ENCODE measurements at regions not wholly inside any gene's neighbourhood (a gene's known extent, or its start where the extent isn't known, plus 50 kb on each side); places are given as distances from the start of the nearest gene placed in this dataset.

- H3K27me3 ChIP-seq (ENCODE audit: insufficient read depth) = no peaks in the 10 kb centered on the region
- H3K27ac ChIP-seq (ENCODE audit: low read depth) = no peak overlapping the region
- H3K4me1 ChIP-seq (ENCODE audit: insufficient read depth) = no peaks in the 10 kb centered on the region
- no peaks in the 10 kb centered on the region for H3K27me3 Mint-ChIP-seq (ENCODE audit: insufficient read depth, low read depth, poor library complexity)
- H2AFZ ChIP-seq = no peak overlapping the region
- H4K20me1 ChIP-seq (replicated peaks; ENCODE audit: insufficient read depth) = no peaks in the 10 kb centered on the region
- no peak overlapping the region for H3K27ac Mint-ChIP-seq
- peaks cover 6% of the 10 kb centered on the region; the same call in 2 of the 3 replicates for H3K4me1 Mint-ChIP-seq
- H3K9me3 Mint-ChIP-seq = no peaks in the 10 kb centered on the region; the same call in 2 of the 3 replicates
- H3K4me3 Mint-ChIP-seq = no peak overlapping the region
- DNase-seq (ENCODE audit: low spot score) (peak; percentile 18), ATAC-seq (no peak)
- H3F3A ChIP-seq (replicated peaks; ENCODE audit: low read depth) = no peaks in the 10 kb centered on the region
- no peaks in the 10 kb centered on the region for H3K36me3 ChIP-seq (ENCODE audit: insufficient read depth)
- peaks cover 6% of the 10 kb centered on the region; the same call in 1 of the 2 replicates for H3K9me2 ChIP-seq (ENCODE audit: insufficient read depth)
- H3K4me2 ChIP-seq = no peak overlapping the region
- H3K4me3 ChIP-seq = no peak overlapping the region
- H3K36me3 Mint-ChIP-seq (ENCODE audit: low read depth) = no peaks in the 10 kb centered on the region
- TF ChIP-seq CTCF (conservative IDR thresholded peaks at IDR 0.05; ENCODE audit: low read depth in 2 of 2) (peak in 1 of 2 experiments; percentile 32; a peak in 1 of 4 replicates), STAT1 (IDR thresholded peaks at IDR 0.05; ENCODE audit: unreplicated experiment) (no peak), ZNF114 (CRISPR knock-in tag; IDR thresholded peaks at IDR 0.05) (no peak)
- no peaks in the 10 kb centered on the region for H3K79me2 ChIP-seq (replicated peaks; ENCODE audit: insufficient read depth)
These were observed 260.7 kb upstream of the ECI2 start for GRCh38 chr6:4396044-4396443.

GRCh38 chr6:4395386-4395785 is 260.0 kb upstream of the ECI2 start:
- Mint-ChIP-seq H3K9me3 (no peaks in the 10 kb centered on the region), H3K4me1 (peaks cover 6% of the 10 kb centered on the region; the same call in 2 of the 3 replicates), H3K4me3 (no peak overlapping the region), H3K27ac (no peak overlapping the region), H3K27me3 (ENCODE audit: insufficient read depth, low read depth, poor library complexity) (no peaks in the 10 kb centered on the region), H3K36me3 (ENCODE audit: low read depth) (no peaks in the 10 kb centered on the region)
- Histone ChIP-seq H3F3A (replicated peaks; ENCODE audit: low read depth) (no peaks in the 10 kb centered on the region), H3K79me2 (replicated peaks; ENCODE audit: insufficient read depth) (no peaks in the 10 kb centered on the region), H3K27me3 (ENCODE audit: insufficient read depth) (no peaks in the 10 kb centered on the region), H3K36me3 (ENCODE audit: insufficient read depth) (no peaks in the 10 kb centered on the region), H2AFZ (no peak overlapping the region), H3K4me1 (ENCODE audit: insufficient read depth) (no peaks in the 10 kb centered on the region), H3K4me3 (no peak overlapping the region), H3K27ac (ENCODE audit: low read depth) (no peak overlapping the region), H3K9me2 (ENCODE audit: insufficient read depth) (peaks cover 6% of the 10 kb centered on the region; the same call in 1 of the 2 replicates), H4K20me1 (replicated peaks; ENCODE audit: insufficient read depth) (no peaks in the 10 kb centered on the region), H3K4me2 (no peak overlapping the region)
- DNase-seq (ENCODE audit: low spot score) = no peak
- no peak for ATAC-seq
- TF ChIP-seq ZNF114 (CRISPR knock-in tag; IDR thresholded peaks at IDR 0.05) (no peak), POLR2AphosphoS5 (IDR thresholded peaks at IDR 0.05; ENCODE audit: low read depth) (no peak), EZH2phosphoT487 (IDR thresholded peaks at IDR 0.05; ENCODE audit: unreplicated experiment) (no peak), JUNB (IDR thresholded peaks at IDR 0.05; ENCODE audit: unreplicated experiment) (no peak), STAT1 (IDR thresholded peaks at IDR 0.05; ENCODE audit: unreplicated experiment) (no peak), ZNF462 (CRISPR knock-in tag; IDR thresholded peaks at IDR 0.05) (no peak), ZNF331 (CRISPR knock-in tag; IDR thresholded peaks at IDR 0.05; ENCODE audit: low read depth) (no peak), EZH2 (IDR thresholded peaks at IDR 0.05; ENCODE audit: low read depth, unreplicated experiment) (no peak), CTCF (conservative IDR thresholded peaks at IDR 0.05; ENCODE audit: low read depth in 2 of 2) (no peak)

All from GM23338 (cell line).